Adrenal gland (tissue), 5 donors: ENCODE measurements at regions not wholly inside any gene's neighbourhood (a gene's known extent, or its start where the extent isn't known, plus 50 kb on each side); places are given as distances from the start of the nearest gene placed in this dataset.

ENCODE experiments used
- POLR2A ChIP-seq, 2 donors: fragments of 450-650 bp; IDR thresholded peaks; one replicate each; pipeline ENCODE4 v1.6.1; 2017; ENCODE audit warnings: antibody characterized with exemption in 2 of 2, mild to moderate bottlenecking in 2 of 2, moderate library complexity in 1 of 2
- TF ChIP-seq, protein P1 (sequence below), 6 experiments: fragments of 450-650 bp in 4 of 6; fragments of 200-600 bp in 2 of 6; sonication (generic) in 1 of 6; IDR thresholded peaks; 1 replicate in 5 of 6; 2 replicates in 1 of 6; pipeline versions ENCODE4 v1.5.1 to v1.8.0; 2016 to 2021; ENCODE audit warnings: antibody characterized with exemption in 6 of 6, mild to moderate bottlenecking in 2 of 6, moderate library complexity in 1 of 6
- donor health status: DM: no; HTN: no; CAD: no.

DNA sequence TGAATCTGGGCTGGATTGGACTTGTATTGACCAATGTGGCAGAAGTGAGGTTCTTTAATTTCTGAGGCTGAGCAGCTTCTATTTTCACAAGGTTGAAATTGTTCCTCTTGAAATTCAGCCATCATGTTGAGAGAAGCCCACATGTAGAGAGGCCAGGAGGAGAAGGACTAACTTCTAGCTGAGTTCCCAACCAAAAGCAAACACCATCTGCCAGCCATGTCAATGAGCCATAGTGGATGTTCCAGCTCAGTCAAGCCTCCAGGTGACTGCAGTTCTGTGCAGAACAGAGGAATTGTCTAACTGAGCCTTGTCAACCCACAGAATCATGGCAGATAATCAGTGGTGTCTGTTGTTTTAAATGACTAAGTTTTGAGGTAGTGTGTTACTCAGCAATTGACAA lies 110.6 kb upstream of the ACVR1 start:
- TF ChIP-seq, protein P1, sequence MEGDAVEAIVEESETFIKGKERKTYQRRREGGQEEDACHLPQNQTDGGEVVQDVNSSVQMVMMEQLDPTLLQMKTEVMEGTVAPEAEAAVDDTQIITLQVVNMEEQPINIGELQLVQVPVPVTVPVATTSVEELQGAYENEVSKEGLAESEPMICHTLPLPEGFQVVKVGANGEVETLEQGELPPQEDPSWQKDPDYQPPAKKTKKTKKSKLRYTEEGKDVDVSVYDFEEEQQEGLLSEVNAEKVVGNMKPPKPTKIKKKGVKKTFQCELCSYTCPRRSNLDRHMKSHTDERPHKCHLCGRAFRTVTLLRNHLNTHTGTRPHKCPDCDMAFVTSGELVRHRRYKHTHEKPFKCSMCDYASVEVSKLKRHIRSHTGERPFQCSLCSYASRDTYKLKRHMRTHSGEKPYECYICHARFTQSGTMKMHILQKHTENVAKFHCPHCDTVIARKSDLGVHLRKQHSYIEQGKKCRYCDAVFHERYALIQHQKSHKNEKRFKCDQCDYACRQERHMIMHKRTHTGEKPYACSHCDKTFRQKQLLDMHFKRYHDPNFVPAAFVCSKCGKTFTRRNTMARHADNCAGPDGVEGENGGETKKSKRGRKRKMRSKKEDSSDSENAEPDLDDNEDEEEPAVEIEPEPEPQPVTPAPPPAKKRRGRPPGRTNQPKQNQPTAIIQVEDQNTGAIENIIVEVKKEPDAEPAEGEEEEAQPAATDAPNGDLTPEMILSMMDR (IDR thresholded peaks at IDR 0.05): no peak
- TF ChIP-seq POLR2A (IDR thresholded peaks at IDR 0.05): no peak
